NOMO-1 treated with DMSO at 0.1 percent for 48 hours (cell line): ENCODE measurements at regions not wholly inside any gene's neighbourhood (a gene's known extent, or its start where the extent isn't known, plus 50 kb on each side); places are given as distances from the start of the nearest gene placed in this dataset.

Source experiments
- DNase-seq: peaks from one replicate; lab custom pipeline; 2025; ENCODE audit not compliant: unreplicated experiment; lab: John Stamatoyannopoulos, UW

DNA sequence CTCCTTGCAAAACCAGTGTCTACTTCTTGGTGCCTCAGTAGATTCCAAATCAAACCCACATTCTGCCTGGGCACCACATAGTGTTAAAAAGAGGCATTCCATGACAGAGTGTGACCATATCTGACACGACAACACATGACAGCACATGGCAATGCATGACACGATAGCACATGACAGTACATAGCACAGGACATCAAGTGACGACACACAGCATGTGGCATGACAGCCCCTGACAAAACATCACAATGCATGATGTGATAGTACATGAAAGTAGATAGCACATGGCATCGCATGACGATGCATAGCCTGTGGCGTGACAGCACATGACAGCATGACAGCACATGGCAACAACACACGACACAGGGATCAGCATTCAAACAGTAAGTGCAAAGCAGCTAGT lies 845.9 kb upstream of the SALL3 start:
- no peak for DNase-seq

- no peak for DNase-seq
Measured at GRCh38 chr18:78136986-78137385, 842.6 kb upstream of the SALL3 start.

- DNase-seq, result no peak
Measured at GRCh38 chr18:78138983-78139496, 840.6 kb upstream of the SALL3 start.

GRCh38 chr18:78140294-78140693 lies 839.3 kb upstream of the SALL3 start:
- DNase-seq, result no peak

DNA sequence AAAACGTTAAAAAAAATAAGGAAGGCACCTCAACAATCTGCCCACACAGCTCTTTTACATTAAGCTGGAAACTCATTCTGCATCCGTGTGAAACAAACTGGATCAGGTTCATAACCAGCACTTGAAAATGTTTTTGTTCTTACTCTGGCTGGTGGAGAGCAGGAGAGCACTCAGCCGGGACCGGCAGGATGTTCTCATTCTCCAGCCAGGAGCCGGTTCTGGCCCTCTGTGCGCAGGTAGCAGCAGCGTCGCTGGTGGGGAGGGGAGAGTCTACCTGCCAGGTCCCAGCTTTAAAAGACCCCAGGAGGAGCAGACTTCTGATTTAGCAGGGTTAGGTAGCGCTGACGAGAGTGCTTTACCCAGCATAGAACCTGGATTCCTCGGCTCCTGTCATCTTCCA lies 834.9 kb upstream of the SALL3 start:
- DNase-seq, result no peak

DNA sequence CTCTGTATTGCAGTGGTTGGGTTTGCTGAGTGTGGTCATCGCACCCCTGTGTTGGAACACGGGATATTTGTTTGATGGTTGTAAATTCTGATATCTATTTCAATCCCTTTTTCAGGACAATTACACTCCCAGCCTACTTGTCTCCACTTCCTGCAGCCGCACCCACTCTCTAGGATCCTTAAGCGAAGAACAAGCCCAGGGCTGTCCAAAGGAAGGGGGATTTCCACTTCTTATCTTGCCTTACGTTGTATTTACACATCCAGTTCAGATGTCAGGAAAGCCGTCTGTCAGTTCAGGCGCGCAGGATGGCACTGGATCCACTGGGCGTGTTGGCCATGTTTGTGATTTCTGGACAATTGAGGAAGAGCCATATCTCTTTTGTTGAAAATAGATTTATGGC lies 834.5 kb upstream of the SALL3 start:
- no peak for DNase-seq

DNA sequence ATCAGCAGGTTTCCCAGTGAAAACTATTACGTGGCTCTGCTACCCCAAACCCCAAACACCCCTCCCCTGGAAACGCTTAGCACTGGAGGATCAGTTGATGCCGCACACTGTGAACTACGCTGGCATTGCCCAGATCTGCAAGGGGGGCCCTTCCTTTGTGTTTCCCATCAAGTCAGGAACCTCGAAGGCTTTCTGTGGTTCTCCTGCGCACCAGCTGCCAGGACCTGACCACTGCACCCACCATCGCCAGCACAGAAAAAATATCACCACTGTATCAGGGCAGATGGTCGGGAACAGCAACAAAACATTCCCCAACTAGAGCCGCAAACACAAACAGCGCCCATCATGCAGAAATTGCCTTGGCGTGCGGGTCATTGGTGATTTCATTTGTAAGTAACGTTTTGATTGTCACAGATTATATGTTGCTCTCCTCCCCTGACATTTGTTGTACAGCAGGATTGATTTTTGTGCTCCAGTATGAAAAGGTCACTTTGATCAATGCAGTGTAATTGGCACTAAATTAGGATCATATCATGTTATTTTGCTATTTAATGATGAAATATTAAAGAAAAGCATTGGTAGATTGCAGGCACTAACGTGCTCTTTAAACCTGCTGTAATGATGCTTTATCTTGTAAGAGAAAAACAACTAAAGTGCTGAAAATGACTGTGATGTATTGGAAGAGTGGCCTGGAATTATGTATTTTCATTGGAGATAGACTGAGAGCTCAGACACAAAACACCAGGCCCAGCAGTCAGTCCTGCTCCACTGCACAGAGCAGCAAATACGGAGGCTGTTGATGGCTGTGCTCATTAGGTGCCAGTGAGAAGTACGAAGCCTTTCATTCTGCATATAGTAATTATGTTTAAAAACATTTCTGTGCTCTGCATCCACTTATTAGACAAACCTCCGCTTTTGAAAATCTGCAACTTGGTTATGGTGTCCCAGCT lies 833.2 kb upstream of the SALL3 start:
- no peak for DNase-seq

- no peak for DNase-seq
Measured at GRCh38 chr18:78150590-78150989, 829.0 kb upstream of the SALL3 start.

- DNase-seq, result no peak
Measured at GRCh38 chr18:78151234-78151633, 828.4 kb upstream of the SALL3 start.

DNA sequence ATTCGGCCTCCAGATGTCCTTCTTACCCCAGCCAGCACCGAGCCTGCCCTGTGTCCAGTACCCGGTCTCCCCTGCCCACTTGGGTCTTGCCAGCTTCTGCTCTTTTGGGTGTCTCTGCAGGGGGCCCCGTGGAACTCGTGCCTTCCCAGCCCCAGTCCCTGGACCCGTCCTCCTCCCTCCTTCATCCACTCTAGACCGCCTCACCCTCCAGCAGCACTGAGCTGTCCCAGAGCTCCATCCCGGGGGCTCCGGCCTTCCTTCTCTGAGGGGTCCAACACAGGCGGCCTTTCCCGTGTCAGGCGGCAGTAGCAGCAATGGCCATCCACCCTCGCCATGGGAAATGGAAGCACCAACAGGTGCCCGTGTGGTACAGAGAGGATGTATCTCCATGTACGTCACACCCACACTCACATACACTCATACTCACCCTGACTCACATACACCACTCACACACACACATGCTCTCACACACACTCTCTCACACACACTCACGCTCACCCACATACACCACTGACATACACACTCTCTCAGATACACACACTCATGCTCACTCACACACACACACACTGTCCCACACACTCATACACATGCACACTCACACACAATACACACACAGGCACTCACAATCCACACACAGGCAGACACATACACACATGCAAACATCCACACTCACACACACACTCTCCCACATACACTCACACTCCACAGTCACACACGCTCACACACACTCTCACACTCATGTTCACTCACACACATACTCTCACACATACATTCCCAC lies 827.5 kb upstream of the SALL3 start:
- DNase-seq, result no peak

DNA sequence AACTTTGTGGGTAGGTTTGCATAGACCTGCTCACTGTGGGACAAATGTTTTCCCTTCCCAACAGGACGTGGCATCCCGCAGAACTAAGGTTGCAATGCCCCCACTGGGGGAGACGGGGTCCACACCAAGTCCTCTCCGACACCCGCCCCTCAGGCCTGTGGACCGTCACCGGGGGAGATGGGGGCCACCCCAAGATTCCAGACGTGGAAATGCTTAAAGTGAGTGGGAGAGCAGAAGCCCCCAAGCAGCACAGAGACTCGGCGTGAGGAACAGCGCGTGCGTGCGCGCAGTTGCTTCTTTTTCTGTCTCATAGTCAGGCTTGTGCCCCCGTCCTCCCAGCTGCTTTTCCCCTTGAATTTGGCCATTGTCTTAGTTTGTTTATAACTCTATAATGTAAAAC lies 826.3 kb upstream of the SALL3 start:
- no peak for DNase-seq

GRCh38 chr18:78154444-78154843 lies 825.2 kb upstream of the SALL3 start:
- DNase-seq, result no peak

DNA sequence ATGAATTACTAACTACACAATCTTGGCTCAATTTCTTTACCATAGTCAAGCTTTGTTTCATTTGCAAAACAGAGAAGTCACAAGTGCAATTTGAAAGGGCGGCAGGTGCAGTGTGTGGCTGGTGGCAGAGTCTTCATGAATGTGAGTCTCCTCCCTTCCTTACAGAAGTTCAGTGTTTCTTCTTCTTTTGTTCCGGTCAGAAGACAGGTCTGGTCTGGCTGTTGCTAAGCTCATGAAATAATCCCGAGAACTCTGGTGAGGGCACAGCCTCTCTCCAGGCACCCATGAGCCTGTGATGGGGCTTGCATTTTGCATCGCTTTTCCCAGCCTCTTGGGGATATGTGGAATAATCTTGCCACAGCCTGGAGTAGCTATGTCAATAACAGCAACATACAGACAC lies 824.8 kb upstream of the SALL3 start:
- no peak for DNase-seq

DNA sequence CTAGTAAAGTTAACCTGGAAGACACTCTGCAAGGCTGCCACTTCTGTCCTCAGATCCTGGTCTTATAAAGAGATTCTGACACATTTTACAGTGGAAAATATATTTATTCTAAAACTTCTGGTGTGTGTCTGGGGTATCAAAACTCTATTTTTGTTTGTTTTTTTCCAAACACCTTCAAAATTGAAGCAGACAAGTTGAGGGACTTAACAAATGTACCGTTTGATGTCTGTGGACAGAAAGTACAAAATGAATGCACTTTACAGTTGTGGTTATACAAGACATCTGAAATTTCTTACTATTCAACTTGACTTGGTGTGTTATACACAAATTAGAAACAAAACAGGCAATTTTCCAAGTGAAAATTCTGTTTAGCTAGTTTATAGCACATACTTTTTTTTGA lies 823.2 kb upstream of the SALL3 start:
- no peak for DNase-seq

DNA sequence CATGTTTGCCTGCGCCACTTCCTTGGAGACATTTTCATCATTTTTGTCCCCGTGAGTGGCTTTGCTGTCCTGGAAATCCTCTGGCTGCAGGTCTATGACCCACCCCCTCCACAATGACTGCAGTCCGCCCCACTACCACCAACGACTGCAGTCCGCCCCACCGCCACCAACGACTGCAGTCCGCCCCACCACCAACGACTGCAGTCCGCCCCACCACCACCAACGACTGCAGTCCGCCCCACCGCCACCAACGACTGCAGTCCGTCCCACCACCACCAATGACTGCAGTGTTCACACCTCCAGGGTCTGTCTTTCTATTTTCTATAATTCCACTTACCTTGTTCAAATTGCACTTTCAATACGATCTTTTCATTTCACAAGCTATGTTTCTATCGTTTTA lies 820.7 kb upstream of the SALL3 start:
- DNase-seq, result no peak

- DNase-seq, result no peak
Measured at GRCh38 chr18:78159397-78159796, 820.2 kb upstream of the SALL3 start.

GRCh38 chr18:78160961-78161656 lies 818.5 kb upstream of the SALL3 start:
- DNase-seq, result no peak

DNA sequence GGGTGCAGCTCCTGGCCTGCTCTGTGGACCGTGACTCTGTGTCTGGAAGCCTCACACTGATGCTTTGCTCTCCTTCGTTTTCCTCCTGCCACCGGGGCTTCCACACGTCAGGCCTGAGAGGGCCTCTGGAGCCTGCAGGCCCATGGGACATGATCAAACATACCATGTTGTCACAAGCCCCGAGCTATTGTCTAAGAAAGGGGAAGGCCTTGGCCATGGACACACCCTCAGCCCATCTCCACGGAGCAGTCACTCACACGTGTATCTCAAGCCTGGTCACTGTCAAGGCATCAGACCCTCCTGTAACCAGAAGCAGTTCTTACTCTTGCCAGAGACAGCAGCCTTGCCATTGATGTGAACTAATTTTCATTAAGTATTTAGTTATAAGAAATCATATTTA lies 814.1 kb upstream of the SALL3 start:
- no peak for DNase-seq

GRCh38 chr18:78168526-78168925 lies 811.1 kb upstream of the SALL3 start:
- no peak for DNase-seq

GRCh38 chr18:78169174-78169864 lies 810.3 kb upstream of the SALL3 start:
- peak; percentile 98 for DNase-seq

DNA sequence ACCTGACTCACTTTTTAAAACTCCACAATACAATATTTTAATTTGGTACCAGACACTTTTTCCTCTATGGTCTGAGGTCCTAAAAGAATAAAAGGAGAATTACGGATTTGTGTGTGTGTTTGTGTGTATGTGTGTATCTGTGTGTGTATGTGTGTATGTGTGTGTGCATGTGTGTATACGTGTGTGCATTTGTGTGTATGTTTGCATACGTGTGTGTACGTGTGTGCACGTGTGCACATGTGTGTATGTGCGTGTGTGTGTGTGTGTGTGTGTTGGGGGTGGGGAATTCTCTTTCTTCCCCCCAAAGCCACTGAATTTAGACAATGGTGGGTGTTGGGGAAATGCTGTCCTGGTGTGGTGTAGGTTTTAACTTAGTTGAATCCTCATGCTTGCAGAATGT lies 807.7 kb upstream of the SALL3 start:
- no peak for DNase-seq
